ENCODE measurements at regions not wholly inside any gene's neighbourhood (a gene's known extent, or its start where the extent isn't known, plus 50 kb on each side); places are given as distances from the start of the nearest gene placed in this dataset.

- TF ChIP-seq SRF (IDR thresholded peaks at IDR 0.05; ENCODE audit: low read depth, low read length) (no peak), ZNF274 (IDR thresholded peaks at IDR 0.05; ENCODE audit: borderline replicate concordance, extremely low read depth, low read length) (no peak)
Measured at GRCh38 chr6:149202952-149203351, 114.6 kb upstream of the TAB2 start (continued).

Data from H1 (cell line).